Uterus (tissue), 2 donors: ENCODE measurements at regions not wholly inside any gene's neighbourhood (a gene's known extent, or its start where the extent isn't known, plus 50 kb on each side); places are given as distances from the start of the nearest gene placed in this dataset.

Experiments used
- CTCF ChIP-seq, 4 experiments: fragments of 200-600 bp in 2 of 4; fragments of 450-650 bp in 2 of 4; sonication (generic) in 2 of 4; IDR thresholded peaks; one replicate each; pipeline ENCODE4 v1.5.1; 2016 to 2019; ENCODE audit warnings: antibody characterized with exemption in 4 of 4, mild to moderate bottlenecking in 2 of 4, moderate library complexity in 1 of 4
- POLR2A ChIP-seq, 2 donors: fragments of 450-650 bp; IDR thresholded peaks; one replicate each; pipeline ENCODE4 v1.6.1; 2016; ENCODE audit warnings: antibody characterized with exemption in 2 of 2, mild to moderate bottlenecking in 1 of 2, moderate library complexity in 1 of 2

GRCh38 chr9:16987026-16987425 lies 116.6 kb upstream of the BNC2 start:
- TF ChIP-seq CTCF (IDR thresholded peaks at IDR 0.05) (no peak), POLR2A (IDR thresholded peaks at IDR 0.05) (no peak)
